HCT116 (cell line): ENCODE measurements at regions not wholly inside any gene's neighbourhood (a gene's known extent, or its start where the extent isn't known, plus 50 kb on each side); places are given as distances from the start of the nearest gene placed in this dataset.

Experiments
- ATAC-seq: fragments of 200-7000 bp; cut with Tn5 transposase; 2 replicates; pipeline ENCODE4 v1.9.1; 2020; ENCODE audit warnings: mild to moderate bottlenecking, moderate library complexity
- BruUV-seq: library from RNA; stranded (reverse); fragments of 400-500 nt; replicated peaks from 2 replicates; lab custom pipeline; 2021; lab: Mats Ljungman, UMichigan
- CTCF ChIA-PET: fragments of 300-600 bp; sonication (Branson Sonifier 250); formaldehyde crosslinking; loops from one replicate; lab custom pipeline; 2021; ENCODE audit warnings: antibody characterized with exemption; lab: Charles Lee
- POLR2A ChIA-PET: fragments of 300-600, 350-600 bp; sonication (Branson Sonifier 250); formaldehyde crosslinking; loops from one replicate; lab custom pipeline; 2021; ENCODE audit warnings: antibody characterized with exemption; lab: Charles Lee
- RAD21 ChIA-PET, 2 experiments: fragments of 300-600 bp; sonication (Branson Sonifier 250); formaldehyde crosslinking; loops; one replicate each; lab custom pipeline; 2023; ENCODE audit warnings: low total read pairs in 2 of 2; ENCODE audit not compliant: uncharacterized antibody in 2 of 2, unreplicated experiment in 2 of 2, low non-redundant PET in 1 of 2; lab: Charles Lee
- DNase-seq: peaks from one replicate; pipeline ENCODE4 v3.0.0-alpha.2; 2010; ENCODE audit warnings: low read depth, low spot score
- H2AFZ ChIP-seq: fragments of 200-600 bp; shearing (Covaris generic), sonication (generic); 2 replicates; pipeline ENCODE4 v1.6.1; 2017; ENCODE audit warnings: low read depth, mixed run types, mixed read lengths, antibody characterized with exemption, low read length; ENCODE audit not compliant: poor library complexity, severe bottlenecking
- H3K27ac ChIP-seq: 2 replicates; pipeline ENCODE4 v1.5.1; 2012; ENCODE audit warnings: low read depth, low read length
- H3K27me3 ChIP-seq: fragments of 200-600 bp; sonication (generic); 2 replicates; pipeline ENCODE4 v1.6.1; 2016; ENCODE audit warnings: mixed run types, low read length, mixed read lengths; ENCODE audit not compliant: insufficient read depth
- H3K36me3 ChIP-seq, 2 experiments: fragments of 200-500 bp in 1 of 2; fragments of 200-600 bp in 1 of 2; sonication (Bioruptor generic) in 1 of 2; sonication (generic) in 1 of 2; 2 replicates each; pipeline versions ENCODE4 v1.5.1 to v1.6.1; 2014 to 2016; ENCODE audit warnings: low read length in 2 of 2, inconsistent platforms in 1 of 2, mixed read lengths in 1 of 2, mixed run types in 1 of 2; ENCODE audit not compliant: insufficient read depth in 2 of 2, control insufficient read depth in 1 of 2
- H3K4me1 ChIP-seq, 2 experiments: fragments of 200-600 bp in 1 of 2; sonication (generic) in 1 of 2; 2 replicates each; pipeline versions ENCODE4 v1.5.1 to v1.6.1; 2012 to 2017; ENCODE audit warnings: low read length in 2 of 2, inconsistent platforms in 1 of 2, mild to moderate bottlenecking in 1 of 2, mixed read lengths in 1 of 2, mixed run types in 1 of 2, moderate library complexity in 1 of 2; ENCODE audit not compliant: insufficient read depth in 2 of 2, control insufficient read depth in 1 of 2
- H3K4me2 ChIP-seq: fragments of 200-600 bp; sonication (generic); 2 replicates; pipeline ENCODE4 v1.6.1; 2017; ENCODE audit warnings: mixed run types, low read length, mixed read lengths
- H3K4me3 ChIP-seq, 2 experiments: fragments of 200-600 bp in 1 of 2; sonication (generic) in 1 of 2; replicated peaks in 1 of 2; 2 replicates each; pipeline ENCODE4 v1.5.1; 2011 to 2016; ENCODE audit warnings: low read length in 2 of 2, control low read depth in 1 of 2, low read depth in 1 of 2, mild to moderate bottlenecking in 1 of 2, mixed read lengths in 1 of 2, mixed run types in 1 of 2
- H3K79me2 ChIP-seq: fragments of 200-600 bp; sonication (generic); 2 replicates; pipeline ENCODE4 v1.6.1; 2017; ENCODE audit warnings: mild to moderate bottlenecking, mixed run types, low read length, moderate library complexity, mixed read lengths; ENCODE audit not compliant: insufficient read depth
- H3K9ac ChIP-seq: fragments of 200-600 bp; sonication (generic); 2 replicates; pipeline ENCODE4 v1.6.1; 2016; ENCODE audit warnings: low read length, mixed read lengths
- H3K9me2 ChIP-seq: fragments of 200-600 bp; sonication (generic), shearing (Covaris generic); 2 replicates; pipeline ENCODE4 v1.6.1; 2017; ENCODE audit warnings: mixed run types, mild to moderate bottlenecking, moderate library complexity; ENCODE audit not compliant: insufficient read depth
- H3K9me3 ChIP-seq, 2 experiments: fragments of 200-500 bp in 1 of 2; fragments of 200-600 bp in 1 of 2; sonication (Bioruptor generic) in 1 of 2; sonication (generic) in 1 of 2; 2 replicates each; pipeline ENCODE4 v1.6.1; 2014 to 2017; ENCODE audit warnings: low read length in 2 of 2, mixed read lengths in 2 of 2, inconsistent platforms in 1 of 2, low read depth in 1 of 2, mild to moderate bottlenecking in 1 of 2, mixed run types in 1 of 2, moderate library complexity in 1 of 2; ENCODE audit not compliant: control insufficient read depth in 1 of 2, insufficient read depth in 1 of 2
- H4K20me1 ChIP-seq: fragments of 200-600 bp; sonication (generic), shearing (Covaris generic); 2 replicates; pipeline ENCODE4 v1.6.1; 2017; ENCODE audit warnings: mixed run types, mild to moderate bottlenecking, moderate library complexity; ENCODE audit not compliant: insufficient read depth
- CEBPB ChIP-seq: IDR thresholded peaks from 2 replicates; pipeline ENCODE4 v1.6.1; 2012; ENCODE audit warnings: low read depth
- EGR1 ChIP-seq: IDR thresholded peaks from 2 replicates; pipeline ENCODE4 v1.6.1; 2012; ENCODE audit warnings: low read depth
- ELF1 ChIP-seq: IDR thresholded peaks from 2 replicates; pipeline ENCODE4 v1.6.1; 2012; ENCODE audit warnings: low read depth, borderline replicate concordance
- EZH2 ChIP-seq: fragments of 200-600 bp; sonication (generic); IDR thresholded peaks from 2 replicates; pipeline ENCODE4 v1.6.1; 2017; ENCODE audit warnings: antibody characterized with exemption, mixed run types
- EZH2phosphoT487 ChIP-seq: fragments of 200-600 bp; IDR thresholded peaks from 2 replicates; pipeline ENCODE4 v1.6.1; 2018; ENCODE audit warnings: antibody characterized with exemption, borderline replicate concordance
- FOSL1 ChIP-seq: IDR thresholded peaks from 2 replicates; pipeline ENCODE4 v1.6.1; 2012; ENCODE audit warnings: low read depth
- JUND ChIP-seq: IDR thresholded peaks from 2 replicates; pipeline ENCODE4 v1.6.1; 2012
- POLR2A ChIP-seq: IDR thresholded peaks from 2 replicates; pipeline ENCODE4 v1.7.0; 2011; ENCODE audit warnings: borderline replicate concordance; ENCODE audit not compliant: insufficient read depth, insufficient read length; ENCODE audit errors: extremely low read depth
- POLR2AphosphoS5 ChIP-seq: IDR thresholded peaks from 2 replicates; pipeline ENCODE4 v1.6.1; 2011; ENCODE audit warnings: mild to moderate bottlenecking, low read depth, low read length, moderate library complexity
- SIN3A ChIP-seq: IDR thresholded peaks from 2 replicates; pipeline ENCODE4 v1.6.1; 2012; ENCODE audit warnings: low read depth
- SP1 ChIP-seq: IDR thresholded peaks from 2 replicates; pipeline ENCODE4 v1.6.1; 2012; ENCODE audit warnings: low read depth
- SRF ChIP-seq: IDR thresholded peaks from 2 replicates; pipeline ENCODE4 v1.6.1; 2012; ENCODE audit warnings: low read depth
- YY1 ChIP-seq: IDR thresholded peaks from 2 replicates; pipeline ENCODE4 v1.6.1; 2011; ENCODE audit warnings: low read length, low read depth, moderate library complexity, mild to moderate bottlenecking; ENCODE audit not compliant: insufficient replicate concordance; ENCODE audit errors: extremely low read depth
- ZFX ChIP-seq: fragments of 450-650 bp; IDR thresholded peaks from 2 replicates; pipeline ENCODE4 v1.6.1; 2017
- intact Hi-C: fragments of 100-400 bp; cut with micrococcal nuclease; formaldehyde crosslinking; loops from 2 replicates; pipeline ENCODE4 v1.10.0; 2022
- TF ChIP-seq, protein P1 (sequence below), 3 experiments: fragments of 200-600 bp in 1 of 3; sonication (generic) in 1 of 3; IDR thresholded peaks in 2 of 3; conservative IDR thresholded peaks in 1 of 3; 2 replicates each; pipeline ENCODE4 v1.5.1; 2012 to 2017; ENCODE audit warnings: low read depth in 2 of 3, low read length in 2 of 3, antibody characterized with exemption in 1 of 3, borderline replicate concordance in 1 of 3, control low read depth in 1 of 3, mild to moderate bottlenecking in 1 of 3, mixed read lengths in 1 of 3, mixed run types in 1 of 3, moderate library complexity in 1 of 3; ENCODE audit not compliant: insufficient read depth in 1 of 3
- TF ChIP-seq, protein P2 (sequence below): IDR thresholded peaks from 2 replicates; pipeline ENCODE4 v1.6.1; 2011; ENCODE audit warnings: mild to moderate bottlenecking, low read length, moderate library complexity; ENCODE audit not compliant: insufficient replicate concordance; ENCODE audit errors: extremely low read depth

DNA sequence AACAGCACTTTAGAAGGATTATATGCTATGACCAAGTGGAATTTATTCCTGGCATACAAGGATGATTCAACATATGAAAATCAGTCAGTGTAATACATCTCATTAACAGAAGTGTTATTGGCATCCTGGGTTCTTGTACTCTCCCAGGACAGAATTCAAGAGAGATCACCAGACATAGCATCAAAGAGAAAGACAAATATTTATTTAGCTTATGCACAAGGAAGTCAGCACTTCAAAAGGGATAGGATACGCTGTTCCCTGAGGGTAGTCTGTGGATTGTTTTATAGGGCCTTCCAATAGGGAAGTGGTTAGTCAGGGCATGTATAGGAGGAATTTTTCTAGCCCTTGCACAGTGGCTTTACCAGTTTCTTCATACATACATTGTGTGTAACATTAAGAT lies 1238.0 kb downstream of the PCDH17 start:
- no peak for ATAC-seq
- RAD21 ChIA-PET, result no interaction called here
- no peaks in the 10 kb centered on the region for H3K36me3 ChIP-seq
- TF ChIP-seq EGR1 (no peak), POLR2A (no peak), SIN3A (no peak), YY1 (no peak), EZH2phosphoT487 (no peak), POLR2AphosphoS5 (no peak), EZH2 (no peak), ZFX (no peak), CEBPB (no peak), ELF1 (no peak), JUND (no peak), FOSL1 (no peak), SRF (no peak), SP1 (no peak)
- TF ChIP-seq, protein P1, sequence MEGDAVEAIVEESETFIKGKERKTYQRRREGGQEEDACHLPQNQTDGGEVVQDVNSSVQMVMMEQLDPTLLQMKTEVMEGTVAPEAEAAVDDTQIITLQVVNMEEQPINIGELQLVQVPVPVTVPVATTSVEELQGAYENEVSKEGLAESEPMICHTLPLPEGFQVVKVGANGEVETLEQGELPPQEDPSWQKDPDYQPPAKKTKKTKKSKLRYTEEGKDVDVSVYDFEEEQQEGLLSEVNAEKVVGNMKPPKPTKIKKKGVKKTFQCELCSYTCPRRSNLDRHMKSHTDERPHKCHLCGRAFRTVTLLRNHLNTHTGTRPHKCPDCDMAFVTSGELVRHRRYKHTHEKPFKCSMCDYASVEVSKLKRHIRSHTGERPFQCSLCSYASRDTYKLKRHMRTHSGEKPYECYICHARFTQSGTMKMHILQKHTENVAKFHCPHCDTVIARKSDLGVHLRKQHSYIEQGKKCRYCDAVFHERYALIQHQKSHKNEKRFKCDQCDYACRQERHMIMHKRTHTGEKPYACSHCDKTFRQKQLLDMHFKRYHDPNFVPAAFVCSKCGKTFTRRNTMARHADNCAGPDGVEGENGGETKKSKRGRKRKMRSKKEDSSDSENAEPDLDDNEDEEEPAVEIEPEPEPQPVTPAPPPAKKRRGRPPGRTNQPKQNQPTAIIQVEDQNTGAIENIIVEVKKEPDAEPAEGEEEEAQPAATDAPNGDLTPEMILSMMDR (IDR thresholded peaks at IDR 0.05 in 2 of 3, conservative IDR thresholded peaks at IDR 0.05 in 1 of 3; ENCODE audit: borderline replicate concordance in 1 of 3, insufficient read depth in 1 of 3, low read depth in 2 of 3, low read length in 2 of 3), result no peak
- TF ChIP-seq, protein P2, sequence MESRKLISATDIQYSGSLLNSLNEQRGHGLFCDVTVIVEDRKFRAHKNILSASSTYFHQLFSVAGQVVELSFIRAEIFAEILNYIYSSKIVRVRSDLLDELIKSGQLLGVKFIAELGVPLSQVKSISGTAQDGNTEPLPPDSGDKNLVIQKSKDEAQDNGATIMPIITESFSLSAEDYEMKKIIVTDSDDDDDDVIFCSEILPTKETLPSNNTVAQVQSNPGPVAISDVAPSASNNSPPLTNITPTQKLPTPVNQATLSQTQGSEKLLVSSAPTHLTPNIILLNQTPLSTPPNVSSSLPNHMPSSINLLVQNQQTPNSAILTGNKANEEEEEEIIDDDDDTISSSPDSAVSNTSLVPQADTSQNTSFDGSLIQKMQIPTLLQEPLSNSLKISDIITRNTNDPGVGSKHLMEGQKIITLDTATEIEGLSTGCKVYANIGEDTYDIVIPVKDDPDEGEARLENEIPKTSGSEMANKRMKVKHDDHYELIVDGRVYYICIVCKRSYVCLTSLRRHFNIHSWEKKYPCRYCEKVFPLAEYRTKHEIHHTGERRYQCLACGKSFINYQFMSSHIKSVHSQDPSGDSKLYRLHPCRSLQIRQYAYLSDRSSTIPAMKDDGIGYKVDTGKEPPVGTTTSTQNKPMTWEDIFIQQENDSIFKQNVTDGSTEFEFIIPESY, result no peak
- no peaks in the 10 kb centered on the region for H4K20me1 ChIP-seq
- no peak overlapping the region for H3K4me2 ChIP-seq
- CTCF ChIA-PET, result no interaction called here
- H3K27me3 ChIP-seq, result no peaks in the 10 kb centered on the region
- no peak overlapping the region for H3K9ac ChIP-seq
- POLR2A ChIA-PET, result no interaction called here
- H2AFZ ChIP-seq, result no peak overlapping the region
- H3K9me3 ChIP-seq, result peaks cover 11 to 31% of the 10 kb centered on the region in 2 experiments; a peak in 2 of 4 replicates
- no peak overlapping the region for H3K27ac ChIP-seq
- DNase-seq, result no peak
- no peaks in the 10 kb centered on the region for H3K9me2 ChIP-seq
- intact Hi-C loops, result no loop called here
- no peak overlapping the region for H3K4me3 ChIP-seq
- no peaks in the 10 kb centered on the region for H3K79me2 ChIP-seq
- no peaks in the 10 kb centered on the region for H3K4me1 ChIP-seq
- no TSS peak for BruUV-seq
